Fibroblast of skin of right biceps (primary cell): ENCODE measurements at regions not wholly inside any gene's neighbourhood (a gene's known extent, or its start where the extent isn't known, plus 50 kb on each side); places are given as distances from the start of the nearest gene placed in this dataset.
"Not testable (repeated sequence)": the region's sequence is repeated elsewhere in the genome, so short reads cannot be mapped to it uniquely, and the experiment has no call there.

Source experiments
- DNase-seq: peaks from one replicate; pipeline ENCODE4 v3.0.0-alpha.2; 2013

- DNase-seq: peak; percentile 83
Measured at GRCh38 chr3:94413336-94414108, 350.7 kb downstream of the NSUN3 start.

DNA sequence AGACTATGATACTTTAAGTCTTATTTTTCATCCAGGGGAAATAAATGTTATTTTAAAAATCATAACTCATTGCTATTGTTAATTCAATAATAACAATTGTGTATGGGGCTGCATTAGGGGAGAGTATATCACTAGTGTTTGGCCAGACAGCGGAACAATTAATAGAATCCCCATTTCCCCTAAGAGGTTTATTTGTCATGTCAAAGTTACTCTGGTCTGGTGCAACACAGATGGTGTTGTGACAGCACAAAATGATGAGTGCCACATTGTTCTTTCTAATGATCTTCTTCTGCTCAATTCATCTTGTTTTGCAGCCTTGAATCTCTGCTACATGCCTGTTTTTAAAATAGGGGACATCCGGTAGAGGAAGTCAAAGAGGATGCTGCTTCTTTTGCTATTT is 351.6 kb downstream of the NSUN3 start:
- no peak for DNase-seq

- peak; percentile 71 for DNase-seq
Measured at GRCh38 chr3:94416768-94417167, 353.9 kb downstream of the NSUN3 start.

DNA sequence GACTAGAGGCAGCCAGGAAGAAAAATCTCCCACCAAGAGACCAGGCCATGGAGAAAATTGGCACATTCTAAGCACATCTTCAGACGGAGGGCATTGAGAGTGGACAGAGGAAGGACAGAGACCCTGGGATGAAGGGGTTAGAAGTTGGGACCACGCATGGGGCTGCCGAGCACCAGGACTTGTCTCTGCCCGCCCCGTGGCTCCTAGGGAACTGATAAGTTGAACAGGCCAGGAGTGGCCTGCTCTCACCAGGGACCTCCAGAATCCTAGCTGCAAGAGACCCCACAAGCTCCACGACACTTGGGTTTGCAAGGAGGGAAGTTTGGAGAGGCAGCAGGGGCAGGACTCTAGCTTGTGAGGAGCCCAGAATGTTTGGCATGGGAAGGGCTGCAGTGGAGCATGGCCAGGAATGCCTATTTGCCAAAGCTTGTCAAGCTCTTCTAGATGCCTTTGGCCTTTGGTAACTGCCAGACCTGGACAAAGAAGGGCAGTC is 355.1 kb downstream of the NSUN3 start:
- DNase-seq: no peak

DNA sequence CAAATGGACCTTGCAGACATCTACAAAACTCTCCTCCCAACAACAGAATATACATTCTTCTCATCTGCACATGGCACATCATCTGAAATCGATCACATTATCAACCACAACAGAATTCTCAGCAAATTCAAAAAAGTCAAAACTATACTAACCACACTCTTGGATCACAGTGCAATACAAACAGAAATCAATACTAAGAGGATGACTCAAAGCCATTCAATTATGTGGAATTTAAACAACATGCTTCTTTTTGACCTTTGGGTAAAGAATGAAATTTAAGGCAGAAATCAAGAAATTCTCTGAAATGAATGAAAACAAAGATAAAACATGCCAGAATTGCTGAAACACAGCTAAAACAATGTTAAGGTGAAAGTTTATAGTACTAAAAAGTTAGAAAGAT is 358.1 kb downstream of the NSUN3 start:
- peak; percentile 47 for DNase-seq

DNA sequence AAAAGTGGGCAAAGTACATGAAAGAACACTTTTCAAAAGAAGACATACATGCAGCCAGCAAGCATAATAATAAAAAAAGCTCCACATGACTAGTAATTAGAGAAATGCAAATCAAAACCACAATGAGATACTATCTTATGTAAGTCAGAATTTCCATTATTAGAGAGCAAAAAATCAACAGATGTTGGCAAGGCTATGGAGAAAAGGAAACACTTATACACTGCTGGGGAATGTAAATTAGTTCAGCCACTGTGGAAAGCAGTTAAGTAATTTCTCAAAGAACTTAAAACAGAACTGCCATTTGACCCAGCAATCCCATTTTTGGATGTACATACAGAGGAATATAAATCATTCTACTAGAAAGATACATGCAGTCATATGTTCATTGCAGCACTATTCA is 360.7 kb downstream of the NSUN3 start:
- peak; percentile 88 for DNase-seq

DNA sequence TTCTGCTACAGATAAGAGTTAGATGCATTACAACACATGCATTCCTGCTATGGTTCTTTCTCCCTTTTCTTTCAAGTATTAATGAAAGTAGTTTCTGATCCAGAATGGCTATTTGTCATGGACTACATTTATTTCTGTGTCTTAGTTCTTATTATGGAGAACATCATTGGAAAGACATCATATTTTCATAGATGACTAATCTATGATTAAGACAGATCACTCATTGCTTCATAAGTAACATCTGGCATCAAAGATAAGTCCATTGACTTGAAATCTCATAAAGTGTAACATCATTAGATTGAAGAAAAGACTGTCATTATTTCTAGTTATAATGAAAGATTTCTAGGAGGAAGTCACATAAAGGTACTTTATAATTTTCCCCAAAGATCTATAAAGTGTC is 366.7 kb downstream of the NSUN3 start:
- peak; percentile 22 for DNase-seq

GRCh38 chr3:94431876-94432570 is 369.2 kb downstream of the NSUN3 start:
- peak; percentile 23 for DNase-seq

GRCh38 chr3:94433811-94434210 is 370.9 kb downstream of the NSUN3 start:
- no peak for DNase-seq

- DNase-seq: peak; percentile 87
Measured at GRCh38 chr3:94440767-94441493, 378.1 kb downstream of the NSUN3 start.

DNA sequence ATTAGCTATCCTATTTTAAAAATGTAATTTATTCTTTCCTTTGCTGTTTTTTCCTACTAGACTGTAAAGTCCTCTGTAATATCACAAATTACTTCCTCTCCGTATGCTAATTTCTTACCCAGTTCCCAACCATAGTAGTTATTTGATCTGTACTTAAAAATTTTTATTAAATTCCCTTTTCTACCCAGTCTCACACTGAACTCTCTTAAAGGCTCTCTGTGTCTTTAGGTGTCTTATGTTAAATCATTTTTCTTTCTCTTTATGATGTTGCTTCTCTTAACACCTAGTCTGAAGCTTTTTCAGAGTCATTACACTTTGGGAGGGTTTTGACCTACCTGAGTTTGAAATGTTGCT is 378.6 kb downstream of the NSUN3 start:
- DNase-seq: no peak

DNA sequence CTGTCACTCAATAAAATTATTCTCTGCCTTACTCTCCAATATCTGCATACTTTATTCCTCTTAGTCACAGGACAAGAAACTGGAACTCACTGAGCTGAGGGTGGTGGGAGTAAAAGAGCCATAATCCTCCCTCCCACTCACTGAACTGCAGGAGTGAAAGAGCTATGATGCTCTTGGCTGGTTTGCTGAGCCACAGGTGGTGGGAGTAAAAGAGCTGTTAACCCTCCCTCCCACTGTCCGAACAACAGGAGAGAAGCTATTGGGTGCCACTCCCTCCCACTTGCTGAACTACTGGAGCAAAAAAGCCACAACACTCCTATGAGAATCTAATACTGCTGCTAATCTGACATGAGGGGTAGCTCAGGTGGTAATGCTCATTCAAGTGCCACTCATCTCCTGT is 391.0 kb downstream of the NSUN3 start:
- no peak for DNase-seq

GRCh38 chr3:94459167-94459566 is 396.3 kb downstream of the NSUN3 start:
- DNase-seq: no peak

DNA sequence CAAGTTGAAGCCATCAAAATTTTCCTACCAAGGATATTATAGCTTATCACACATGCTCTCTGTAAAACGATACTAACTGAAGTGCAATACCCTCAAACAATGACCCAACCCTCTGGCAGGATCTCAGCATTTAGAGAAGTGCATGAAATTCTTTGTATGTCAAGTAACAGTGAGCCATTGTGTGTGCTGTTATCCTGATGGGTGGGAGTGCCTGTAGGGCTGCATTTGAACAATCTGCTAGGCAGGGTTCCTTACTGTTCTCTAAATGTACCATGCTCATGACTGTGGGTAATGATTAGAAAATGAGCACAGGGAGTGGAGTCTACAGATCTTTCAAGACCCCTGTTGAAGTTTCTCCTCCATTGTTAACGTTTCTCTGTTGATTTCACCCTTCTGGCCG is 398.1 kb downstream of the NSUN3 start:
- DNase-seq: no peak

DNA sequence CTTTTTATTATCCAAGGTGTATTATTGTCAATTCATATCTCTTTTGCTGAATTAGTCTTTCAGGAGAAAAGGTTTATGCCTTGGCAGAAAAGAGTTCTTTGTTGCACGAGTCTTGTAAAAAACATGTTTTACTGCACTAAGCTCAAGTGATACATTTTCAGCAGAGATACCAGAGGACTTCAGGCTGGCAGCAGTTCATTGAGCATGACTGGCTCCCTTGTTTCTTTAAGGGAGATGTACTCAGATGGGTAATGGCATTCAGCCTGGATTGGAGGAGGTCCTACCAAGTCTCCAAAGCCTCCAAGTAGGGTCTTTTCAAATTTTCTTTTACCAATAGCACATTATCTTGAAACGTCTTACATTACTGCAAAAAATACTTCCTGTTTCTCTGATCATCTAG is 400.1 kb downstream of the NSUN3 start:
- DNase-seq: no peak

- no peak for DNase-seq
Measured at GRCh38 chr3:94472511-94472910, 409.6 kb downstream of the NSUN3 start.

- no peak for DNase-seq
Measured at GRCh38 chr3:94481226-94481898, 418.5 kb downstream of the NSUN3 start.

GRCh38 chr3:94482686-94483085 is 419.8 kb downstream of the NSUN3 start:
- no peak for DNase-seq

GRCh38 chr3:94483403-94483802 is 420.5 kb downstream of the NSUN3 start:
- DNase-seq: no peak

DNA sequence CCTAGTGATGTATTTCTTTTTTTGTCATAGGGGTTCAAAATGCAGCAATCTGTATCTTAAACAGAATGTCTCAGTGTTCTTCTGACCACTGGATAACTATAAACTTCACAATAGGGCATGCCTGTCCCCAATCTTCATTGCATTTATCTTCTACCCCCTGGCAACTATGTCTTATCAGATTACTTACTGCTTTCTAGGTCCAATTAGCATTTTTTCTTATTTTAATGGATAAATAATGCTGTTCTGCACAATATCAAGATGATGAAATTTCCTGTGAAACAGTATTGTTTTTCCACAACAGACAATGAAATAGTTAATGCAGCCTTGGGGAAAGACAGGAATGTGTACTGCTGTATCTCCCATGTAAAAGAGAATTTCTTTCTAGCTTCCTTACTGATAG is 432.1 kb downstream of the NSUN3 start:
- DNase-seq: no peak

- DNase-seq: no peak
Measured at GRCh38 chr3:94500146-94500545, 437.3 kb downstream of the NSUN3 start.

DNA sequence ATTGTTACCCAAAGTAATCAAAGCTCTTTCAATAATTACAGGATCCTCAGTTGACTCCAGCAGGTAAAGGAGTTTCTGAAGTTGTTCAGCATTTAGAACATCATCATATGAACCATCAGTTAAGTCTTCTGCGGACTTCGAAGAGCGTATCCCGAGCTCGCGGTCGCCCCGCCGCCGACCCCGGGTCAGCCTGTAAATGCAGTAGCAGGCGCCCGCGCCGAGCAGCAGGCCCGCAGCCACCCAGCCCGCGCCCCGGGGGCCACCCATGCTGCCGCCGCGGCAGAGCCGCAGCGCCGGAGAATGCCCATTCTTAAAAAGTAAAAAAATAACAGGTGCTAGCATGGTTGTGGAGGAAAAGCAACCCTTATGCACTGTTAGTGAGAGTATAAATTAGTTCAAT is 444.5 kb downstream of the NSUN3 start:
- DNase-seq: not testable (repeated sequence)

DNA sequence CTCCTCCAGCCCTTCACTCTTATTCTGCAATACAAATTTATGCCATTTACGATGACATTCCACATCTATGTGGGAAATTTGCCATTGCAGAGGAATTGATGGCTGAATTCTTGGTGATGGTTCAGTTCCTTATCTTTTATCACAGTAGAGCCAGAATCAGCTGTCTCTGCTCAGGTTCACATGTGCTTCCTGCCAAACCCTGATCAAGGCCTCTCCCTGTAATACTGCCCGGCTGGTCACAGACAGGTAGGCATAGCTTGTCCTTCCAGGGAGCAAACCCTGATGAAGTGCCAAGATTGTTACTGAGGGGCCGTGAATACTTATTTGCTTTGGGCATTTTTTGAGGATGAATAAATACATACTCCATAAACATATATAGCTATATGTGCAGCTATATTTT is 450.0 kb downstream of the NSUN3 start:
- no peak for DNase-seq
